HepG2 (cell line): ENCODE measurements at regions not wholly inside any gene's neighbourhood (a gene's known extent, or its start where the extent isn't known, plus 50 kb on each side); places are given as distances from the start of the nearest gene placed in this dataset.

Experiments
- ATAC-seq: fragments of 200-7000 bp; cut with Tn5 transposase; 3 replicates; pipeline ENCODE4 v1.9.1; 2020; ENCODE audit warnings: mild to moderate bottlenecking, moderate library complexity
- BruUV-seq: library from RNA; stranded (reverse); fragments of 400-500 nt; replicated peaks from 2 replicates; lab custom pipeline; 2021; lab: Mats Ljungman, UMichigan
- CTCF ChIA-PET: fragments of 300-600 bp; formaldehyde crosslinking; extraction: SDS; loops from one replicate; lab custom pipeline; 2021; ENCODE audit warnings: low total read pairs, inconsistent platforms, low intra/inter-chr PET ratio; lab: Yijun Ruan, JAX
- POLR2A ChIA-PET: fragments of 350-600 bp; sonication (Branson Sonifier 250); formaldehyde crosslinking; loops from one replicate; lab custom pipeline; 2020; ENCODE audit warnings: antibody characterized with exemption, inconsistent platforms; lab: Yijun Ruan, JAX
- DNase-seq: peaks from one replicate; pipeline ENCODE4 v3.0.0-alpha.2; 2015; ENCODE audit warnings: low spot score
- FAIRE-seq: peaks from 3 replicates; lab custom pipeline; 2011; peaks lifted over from hg19 to GRCh38; lab: Jason Lieb, UNC
- H2AFZ ChIP-seq: one replicate; pipeline ENCODE4 v1.6.1; 2011; ENCODE audit warnings: low read length, inconsistent platforms
- H3K27ac ChIP-seq: fragments of 300-600 bp; 3 replicates; pipeline ENCODE4 v1.8.0; 2011; ENCODE audit warnings: mixed run types, mild to moderate bottlenecking, mixed read lengths, low read length, inconsistent platforms; ENCODE audit not compliant: insufficient read depth; ENCODE audit errors: extremely low read length
- H3K27me3 ChIP-seq, 2 experiments: fragments of 200-600 bp in 1 of 2; 2 replicates in 1 of 2; 3 replicates in 1 of 2; pipeline versions ENCODE4 v1.6.0 to v1.8.0; 2011; ENCODE audit warnings: low read length in 2 of 2, mild to moderate bottlenecking in 2 of 2, moderate library complexity in 2 of 2, inconsistent platforms in 1 of 2; ENCODE audit not compliant: insufficient read depth in 2 of 2, control insufficient read depth in 1 of 2
- H3K36me3 ChIP-seq, 2 experiments: fragments of 200-600 bp in 1 of 2; replicated peaks in 1 of 2; 2 replicates in 1 of 2; 3 replicates in 1 of 2; pipeline versions ENCODE4 v1.5.1 to v1.8.0; 2011; ENCODE audit warnings: low read length in 2 of 2, inconsistent platforms in 1 of 2; ENCODE audit not compliant: insufficient read depth in 2 of 2, control insufficient read depth in 1 of 2
- H3K4me1 ChIP-seq: 2 replicates; pipeline ENCODE4 v1.5.1; 2012; ENCODE audit warnings: low read length, inconsistent platforms; ENCODE audit not compliant: insufficient read depth
- H3K4me2 ChIP-seq: 2 replicates; pipeline ENCODE4 v1.6.0; 2011; ENCODE audit warnings: low read depth, low read length, inconsistent platforms
- H3K4me3 ChIP-seq, 3 experiments: fragments of 200-600 bp in 1 of 3; sonication (generic), shearing (Covaris generic) in 1 of 3; replicated peaks in 1 of 3; 2 replicates each; pipeline ENCODE4 v1.5.1; 2011 to 2016; ENCODE audit warnings: low read length in 3 of 3, inconsistent platforms in 2 of 3, low read depth in 2 of 3, mild to moderate bottlenecking in 2 of 3, control low read depth in 1 of 3, mixed read lengths in 1 of 3; ENCODE audit not compliant: insufficient read depth in 1 of 3
- H3K79me2 ChIP-seq: one replicate; pipeline ENCODE4 v1.6.1; 2011; ENCODE audit warnings: low read length, inconsistent platforms; ENCODE audit not compliant: insufficient read depth
- H3K9ac ChIP-seq: 2 replicates; pipeline ENCODE4 v1.6.0; 2011; ENCODE audit warnings: mild to moderate bottlenecking, low read depth, low read length, inconsistent platforms; ENCODE audit not compliant: insufficient read depth
- H3K9me3 ChIP-seq: 2 replicates; pipeline ENCODE4 v1.5.1; 2012; ENCODE audit warnings: mild to moderate bottlenecking, low read length
- H4K20me1 ChIP-seq: 2 replicates; pipeline ENCODE4 v1.6.0; 2011; ENCODE audit warnings: inconsistent platforms, mild to moderate bottlenecking, low read length, moderate library complexity; ENCODE audit not compliant: insufficient read depth
- CBFB ChIP-seq: sonication (generic); formaldehyde crosslinking; IDR thresholded peaks from 2 replicates; pipeline ENCODE4 v1.4.0; 2020; ENCODE audit warnings: missing genetic modification reagents
- DMAP1 ChIP-seq: IDR thresholded peaks from 2 replicates; pipeline ENCODE4 v1.6.1; 2016
- HDAC6 ChIP-seq: fragments of 200-600 bp; sonication (generic); IDR thresholded peaks from 2 replicates; pipeline ENCODE4 v1.7.0; 2017; ENCODE audit warnings: mild to moderate bottlenecking, antibody characterized with exemption, low read length, low read depth
- MTF1 ChIP-seq: sonication (generic); formaldehyde crosslinking; IDR thresholded peaks from 2 replicates; pipeline ENCODE4 v1.5.0; 2020; ENCODE audit warnings: missing genetic modification reagents
- MYPOP ChIP-seq: sonication (generic); formaldehyde crosslinking; IDR thresholded peaks from 2 replicates; pipeline ENCODE4 v1.8.1; 2023; ENCODE audit warnings: mild to moderate bottlenecking, moderate library complexity, missing genetic modification reagents
- RELA ChIP-seq: sonication (generic); formaldehyde crosslinking; IDR thresholded peaks from 2 replicates; pipeline ENCODE4 v1.4.0; 2020; ENCODE audit warnings: missing genetic modification reagents
- SMARCE1 ChIP-seq: fragments of 450-650 bp; IDR thresholded peaks from 2 replicates; pipeline ENCODE4 v1.6.1; 2017; ENCODE audit warnings: borderline replicate concordance
- TCF7 ChIP-seq: sonication (generic); IDR thresholded peaks from 2 replicates; pipeline ENCODE4 v1.6.1; 2016; ENCODE audit warnings: antibody characterized with exemption, low read depth
- ZFP1 ChIP-seq: IDR thresholded peaks from 2 replicates; pipeline ENCODE4 v1.6.1; 2016
- ZNF276 ChIP-seq: sonication (generic); formaldehyde crosslinking; IDR thresholded peaks from 2 replicates; pipeline ENCODE4 v1.4.0; 2020; ENCODE audit warnings: mild to moderate bottlenecking, low read depth, missing genetic modification reagents
- ZNF761 ChIP-seq: sonication (generic); formaldehyde crosslinking; conservative IDR thresholded peaks from 2 replicates; pipeline ENCODE4 v1.4.0; 2020; ENCODE audit warnings: mild to moderate bottlenecking, missing genetic modification reagents
- ZNF83 ChIP-seq: sonication (generic); formaldehyde crosslinking; IDR thresholded peaks from 2 replicates; pipeline ENCODE4 v1.4.0; 2020; ENCODE audit warnings: missing genetic modification reagents, mild to moderate bottlenecking, borderline replicate concordance
- WGBS: methylation state at CpG from one replicate; pipeline ENCODE4 v1.1.6; 2017; ENCODE audit warnings: low lambda C conversion rate; 5-methylcytosine and 5-hydroxymethylcytosine counted together
- in situ Hi-C: cut with HindIII; loops from 2 replicates; pipeline ENCODE4 v1.10.0; 2017; ENCODE audit warnings: low pct_unique_long_range_greater_than_20kb; ENCODE audit not compliant: extremely low pct_ligation_motif_present
- intact Hi-C: fragments of 100-400 bp; cut with micrococcal nuclease; formaldehyde crosslinking; loops from one replicate; pipeline ENCODE4 v1.10.0; 2022; ENCODE audit not compliant: unreplicated experiment
- TF ChIP-seq, protein P1 (sequence below): sonication (generic); formaldehyde crosslinking; IDR thresholded peaks from 2 replicates; pipeline ENCODE4 v1.8.1; 2023; ENCODE audit warnings: missing genetic modification reagents, inconsistent platforms, borderline replicate concordance
- TF ChIP-seq, protein P2 (sequence below): sonication (generic); formaldehyde crosslinking; IDR thresholded peaks from 2 replicates; pipeline ENCODE4 v1.4.0; 2020; ENCODE audit warnings: missing genetic modification reagents, low read depth, mild to moderate bottlenecking, borderline replicate concordance

GRCh38 chr14:26974965-26975364, 377.1 kb upstream of the NOVA1 start:
- intact Hi-C loops, result no loop called here
- WGBS, result 0% methylated on average over 1 of the region's 1 CpG
- no peak for ATAC-seq
- no peak for DNase-seq
- Histone ChIP-seq H2AFZ (no peak overlapping the region), H3K36me3 (no peaks in the 10 kb centered on the region), H3K4me3 (no peak overlapping the region), H3K9me3 (peaks cover 85% of the 10 kb centered on the region), H3K27me3 (no peaks in the 10 kb centered on the region), H3K4me1 (no peaks in the 10 kb centered on the region), H3K79me2 (no peaks in the 10 kb centered on the region), H3K27ac (no peak overlapping the region), H3K4me2 (no peak overlapping the region), H3K9ac (no peak overlapping the region), H4K20me1 (no peaks in the 10 kb centered on the region)
- no TSS peak for BruUV-seq
- no peak for FAIRE-seq
- in situ Hi-C loops, result no loop called here
- CTCF ChIA-PET, result no interaction called here
- POLR2A ChIA-PET, result no interaction called here
- TF ChIP-seq ZNF761 (CRISPR knock-in tag) (no peak), DMAP1 (CRISPR knock-in tag) (no peak), MYPOP (CRISPR knock-in tag) (no peak), RELA (CRISPR knock-in tag) (no peak), CBFB (CRISPR knock-in tag) (no peak), HDAC6 (no peak), MTF1 (CRISPR knock-in tag) (no peak), ZNF83 (CRISPR knock-in tag) (no peak), TCF7 (no peak), ZFP1 (CRISPR knock-in tag) (no peak), SMARCE1 (no peak), ZNF276 (CRISPR knock-in tag) (no peak)
- TF ChIP-seq, protein P1, sequence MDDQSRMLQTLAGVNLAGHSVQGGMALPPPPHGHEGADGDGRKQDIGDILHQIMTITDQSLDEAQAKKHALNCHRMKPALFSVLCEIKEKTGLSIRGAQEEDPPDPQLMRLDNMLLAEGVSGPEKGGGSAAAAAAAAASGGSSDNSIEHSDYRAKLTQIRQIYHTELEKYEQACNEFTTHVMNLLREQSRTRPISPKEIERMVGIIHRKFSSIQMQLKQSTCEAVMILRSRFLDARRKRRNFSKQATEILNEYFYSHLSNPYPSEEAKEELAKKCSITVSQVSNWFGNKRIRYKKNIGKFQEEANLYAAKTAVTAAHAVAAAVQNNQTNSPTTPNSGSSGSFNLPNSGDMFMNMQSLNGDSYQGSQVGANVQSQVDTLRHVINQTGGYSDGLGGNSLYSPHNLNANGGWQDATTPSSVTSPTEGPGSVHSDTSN (CRISPR knock-in tag), result no peak
- TF ChIP-seq, protein P2, sequence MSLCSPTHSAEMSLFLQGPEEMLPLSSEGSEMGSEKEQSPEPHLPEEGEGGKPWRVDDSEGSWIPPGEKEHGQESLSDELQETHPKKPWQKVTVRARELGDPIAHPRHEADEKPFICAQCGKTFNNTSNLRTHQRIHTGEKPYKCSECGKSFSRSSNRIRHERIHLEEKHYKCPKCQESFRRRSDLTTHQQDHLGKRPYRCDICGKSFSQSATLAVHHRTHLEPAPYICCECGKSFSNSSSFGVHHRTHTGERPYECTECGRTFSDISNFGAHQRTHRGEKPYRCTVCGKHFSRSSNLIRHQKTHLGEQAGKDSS, result no peak
- TF ChIP-seq, all 625 proteins: peak for 0
